ENCODE measurements at regions not wholly inside any gene's neighbourhood (a gene's known extent, or its start where the extent isn't known, plus 50 kb on each side); places are given as distances from the start of the nearest gene placed in this dataset.

- H3K27me3 ChIP-seq (ENCODE audit: low read depth, low read length): no peaks in the 10 kb centered on the region
- no peaks in the 10 kb centered on the region for H3K36me3 ChIP-seq (ENCODE audit: control insufficient read depth in 1 of 2, insufficient read depth in 2 of 2, low read length in 2 of 2)
- H3K4me1 ChIP-seq (ENCODE audit: control insufficient read depth in 1 of 2, insufficient read depth in 2 of 2, low read length in 2 of 2): no peaks in the 10 kb centered on the region
- H3K4me3 ChIP-seq (ENCODE audit: low read depth in 1 of 2, low read length in 2 of 2): no peak overlapping the region
- peaks cover 0 to 4% of the 10 kb centered on the region in 2 donors for H3K9me3 ChIP-seq (ENCODE audit: control insufficient read depth in 1 of 2, low read length in 2 of 2)
- H3K27ac ChIP-seq (ENCODE audit: low read length): no peak overlapping the region
These were observed 114.5 kb upstream of the GADL1 start for GRCh38 chr3:31008994-31009393.

DNA sequence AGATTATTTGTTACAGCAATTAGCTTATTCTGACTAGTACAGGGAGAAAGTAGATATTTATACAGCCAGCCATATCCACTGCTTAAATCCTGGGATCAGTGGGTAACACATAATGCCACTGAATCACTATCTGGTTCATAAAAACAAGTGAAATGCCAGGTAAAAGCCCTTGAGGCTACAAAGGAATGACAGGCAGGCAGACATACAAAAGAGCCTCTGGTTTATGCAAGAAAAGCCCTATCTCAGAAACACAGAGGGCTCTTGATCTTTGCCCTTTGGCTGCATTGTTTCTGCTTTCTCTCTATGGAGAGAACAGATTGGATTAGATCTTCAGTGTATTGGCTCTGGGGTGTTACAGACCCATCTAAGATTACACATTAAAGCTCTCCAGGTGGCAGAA is 115.4 kb upstream of the GADL1 start:
- H3K27me3 ChIP-seq (ENCODE audit: low read depth, low read length): no peaks in the 10 kb centered on the region
- no peak overlapping the region for H3K4me3 ChIP-seq (ENCODE audit: low read depth in 1 of 2, low read length in 2 of 2)
- H3K27ac ChIP-seq (ENCODE audit: low read length): no peak overlapping the region
- no peaks in the 10 kb centered on the region for H3K36me3 ChIP-seq (ENCODE audit: control insufficient read depth in 1 of 2, insufficient read depth in 2 of 2, low read length in 2 of 2)
- no peaks in the 10 kb centered on the region for H3K4me1 ChIP-seq (ENCODE audit: control insufficient read depth in 1 of 2, insufficient read depth in 2 of 2, low read length in 2 of 2)
- H3K9me3 ChIP-seq (ENCODE audit: control insufficient read depth in 1 of 2, low read length in 2 of 2): peaks cover 0 to 4% of the 10 kb centered on the region in 2 donors

- Histone ChIP-seq H3K36me3 (ENCODE audit: control insufficient read depth in 1 of 2, insufficient read depth in 2 of 2, low read length in 2 of 2) (no peaks in the 10 kb centered on the region), H3K4me1 (ENCODE audit: control insufficient read depth in 1 of 2, insufficient read depth in 2 of 2, low read length in 2 of 2) (no peaks in the 10 kb centered on the region), H3K4me3 (ENCODE audit: low read depth in 1 of 2, low read length in 2 of 2) (no peak overlapping the region), H3K9me3 (ENCODE audit: control insufficient read depth in 1 of 2, low read length in 2 of 2) (peaks cover 0 to 4% of the 10 kb centered on the region in 2 donors), H3K27ac (ENCODE audit: low read length) (no peak overlapping the region), H3K27me3 (ENCODE audit: low read depth, low read length) (no peaks in the 10 kb centered on the region)
These were observed 116.0 kb upstream of the GADL1 start for GRCh38 chr3:31010491-31010890.

- Histone ChIP-seq H3K9me3 (ENCODE audit: control insufficient read depth in 1 of 2, low read length in 2 of 2) (peaks cover 0 to 4% of the 10 kb centered on the region in 2 donors), H3K36me3 (ENCODE audit: control insufficient read depth in 1 of 2, insufficient read depth in 2 of 2, low read length in 2 of 2) (no peaks in the 10 kb centered on the region), H3K4me1 (ENCODE audit: control insufficient read depth in 1 of 2, insufficient read depth in 2 of 2, low read length in 2 of 2) (no peaks in the 10 kb centered on the region), H3K4me3 (ENCODE audit: low read depth in 1 of 2, low read length in 2 of 2) (no peak overlapping the region), H3K27ac (ENCODE audit: low read length) (no peak overlapping the region), H3K27me3 (ENCODE audit: low read depth, low read length) (no peaks in the 10 kb centered on the region)
These were observed 116.9 kb upstream of the GADL1 start for GRCh38 chr3:31011380-31011779.

GRCh38 chr3:31013090-31013489 is 118.6 kb upstream of the GADL1 start:
- Histone ChIP-seq H3K4me3 (ENCODE audit: low read depth in 1 of 2, low read length in 2 of 2) (no peak overlapping the region), H3K4me1 (ENCODE audit: control insufficient read depth in 1 of 2, insufficient read depth in 2 of 2, low read length in 2 of 2) (no peaks in the 10 kb centered on the region), H3K9me3 (ENCODE audit: control insufficient read depth in 1 of 2, low read length in 2 of 2) (peaks cover 0 to 4% of the 10 kb centered on the region in 2 donors), H3K27ac (ENCODE audit: low read length) (no peak overlapping the region), H3K27me3 (ENCODE audit: low read depth, low read length) (no peaks in the 10 kb centered on the region), H3K36me3 (ENCODE audit: control insufficient read depth in 1 of 2, insufficient read depth in 2 of 2, low read length in 2 of 2) (no peaks in the 10 kb centered on the region)

DNA sequence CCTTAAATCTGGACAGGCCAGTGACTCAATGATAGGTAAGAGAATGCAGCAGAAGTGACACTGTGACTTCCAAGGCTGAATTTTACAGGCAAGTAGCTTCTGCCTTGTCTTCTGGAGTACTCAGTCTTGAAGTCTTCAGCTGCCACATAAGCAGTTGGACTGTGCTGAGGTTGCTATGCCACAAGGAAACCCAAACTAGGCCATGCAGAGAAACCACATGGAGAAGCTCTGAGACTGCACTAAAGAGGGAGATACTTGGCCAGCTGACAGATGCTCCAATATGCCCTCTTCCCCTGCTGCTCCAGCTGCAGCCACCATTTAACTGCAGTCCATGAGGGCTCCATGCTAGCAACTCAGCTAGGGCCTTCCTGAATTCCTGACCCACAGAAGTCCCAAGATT is 119.4 kb upstream of the GADL1 start:
- Histone ChIP-seq H3K4me3 (ENCODE audit: low read depth in 1 of 2, low read length in 2 of 2) (no peak overlapping the region), H3K9me3 (ENCODE audit: control insufficient read depth in 1 of 2, low read length in 2 of 2) (peaks cover 0 to 4% of the 10 kb centered on the region in 2 donors), H3K36me3 (ENCODE audit: control insufficient read depth in 1 of 2, insufficient read depth in 2 of 2, low read length in 2 of 2) (no peaks in the 10 kb centered on the region), H3K27ac (ENCODE audit: low read length) (no peak overlapping the region), H3K4me1 (ENCODE audit: control insufficient read depth in 1 of 2, insufficient read depth in 2 of 2, low read length in 2 of 2) (no peaks in the 10 kb centered on the region), H3K27me3 (ENCODE audit: low read depth, low read length) (no peaks in the 10 kb centered on the region)

- H3K27ac ChIP-seq (ENCODE audit: low read length): no peak overlapping the region
- no peak overlapping the region for H3K4me3 ChIP-seq (ENCODE audit: low read depth in 1 of 2, low read length in 2 of 2)
- no peaks in the 10 kb centered on the region for H3K36me3 ChIP-seq (ENCODE audit: control insufficient read depth in 1 of 2, insufficient read depth in 2 of 2, low read length in 2 of 2)
- H3K27me3 ChIP-seq (ENCODE audit: low read depth, low read length): no peaks in the 10 kb centered on the region
- no peaks in the 10 kb centered on the region for H3K4me1 ChIP-seq (ENCODE audit: control insufficient read depth in 1 of 2, insufficient read depth in 2 of 2, low read length in 2 of 2)
- H3K9me3 ChIP-seq (ENCODE audit: control insufficient read depth in 1 of 2, low read length in 2 of 2): peaks cover 0 to 4% of the 10 kb centered on the region in 2 donors
These were observed 120.0 kb upstream of the GADL1 start for GRCh38 chr3:31014317-31015040.

- H3K27me3 ChIP-seq (ENCODE audit: low read depth, low read length): no peaks in the 10 kb centered on the region
- no peak overlapping the region for H3K27ac ChIP-seq (ENCODE audit: low read length)
- peaks cover 0 to 4% of the 10 kb centered on the region in 2 donors for H3K9me3 ChIP-seq (ENCODE audit: control insufficient read depth in 1 of 2, low read length in 2 of 2)
- H3K36me3 ChIP-seq (ENCODE audit: control insufficient read depth in 1 of 2, insufficient read depth in 2 of 2, low read length in 2 of 2): no peaks in the 10 kb centered on the region
- no peaks in the 10 kb centered on the region for H3K4me1 ChIP-seq (ENCODE audit: control insufficient read depth in 1 of 2, insufficient read depth in 2 of 2, low read length in 2 of 2)
- H3K4me3 ChIP-seq (ENCODE audit: low read depth in 1 of 2, low read length in 2 of 2): no peak overlapping the region
These were observed 121.7 kb upstream of the GADL1 start for GRCh38 chr3:31016196-31016595.

GRCh38 chr3:31022716-31023115 is 128.3 kb upstream of the GADL1 start:
- H3K27ac ChIP-seq (ENCODE audit: low read length): no peak overlapping the region
- H3K9me3 ChIP-seq (ENCODE audit: control insufficient read depth in 1 of 2, low read length in 2 of 2): peaks cover under 1 to 2% of the 10 kb centered on the region in 2 donors
- H3K4me1 ChIP-seq (ENCODE audit: control insufficient read depth in 1 of 2, insufficient read depth in 2 of 2, low read length in 2 of 2): no peaks in the 10 kb centered on the region
- H3K4me3 ChIP-seq (ENCODE audit: low read depth in 1 of 2, low read length in 2 of 2): no peak overlapping the region
- no peaks in the 10 kb centered on the region for H3K27me3 ChIP-seq (ENCODE audit: low read depth, low read length)
- H3K36me3 ChIP-seq (ENCODE audit: control insufficient read depth in 1 of 2, insufficient read depth in 2 of 2, low read length in 2 of 2): no peaks in the 10 kb centered on the region

DNA sequence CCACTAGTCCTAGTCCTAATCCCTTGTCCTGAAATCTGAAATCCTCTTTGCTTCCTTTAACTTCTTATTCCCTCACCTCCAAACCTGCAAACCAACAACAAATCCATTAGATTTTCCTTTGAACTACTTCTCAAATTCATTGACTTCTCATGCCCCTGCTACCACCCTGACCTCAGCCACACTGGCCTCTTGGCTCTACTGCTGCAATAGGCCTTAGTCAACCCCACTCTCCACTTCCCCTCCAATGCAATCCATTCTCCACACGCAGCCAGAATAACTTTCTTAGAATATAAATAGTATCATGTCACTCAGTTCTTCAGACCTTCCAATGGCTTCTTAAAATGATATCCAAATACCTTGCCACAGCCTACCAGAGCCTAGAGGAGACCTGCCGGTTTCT is 131.1 kb upstream of the GADL1 start:
- Histone ChIP-seq H3K27me3 (ENCODE audit: low read depth, low read length) (no peaks in the 10 kb centered on the region), H3K4me3 (ENCODE audit: low read depth in 1 of 2, low read length in 2 of 2) (no peak overlapping the region), H3K9me3 (ENCODE audit: control insufficient read depth in 1 of 2, low read length in 2 of 2) (peaks cover 5 to 7% of the 10 kb centered on the region in 2 donors), H3K27ac (ENCODE audit: low read length) (no peak overlapping the region), H3K4me1 (ENCODE audit: control insufficient read depth in 1 of 2, insufficient read depth in 2 of 2, low read length in 2 of 2) (no peaks in the 10 kb centered on the region), H3K36me3 (ENCODE audit: control insufficient read depth in 1 of 2, insufficient read depth in 2 of 2, low read length in 2 of 2) (no peaks in the 10 kb centered on the region)

- no peak overlapping the region for H3K4me3 ChIP-seq (ENCODE audit: low read depth in 1 of 2, low read length in 2 of 2)
- H3K36me3 ChIP-seq (ENCODE audit: control insufficient read depth in 1 of 2, insufficient read depth in 2 of 2, low read length in 2 of 2): no peaks in the 10 kb centered on the region
- peaks cover 5 to 7% of the 10 kb centered on the region in 2 donors for H3K9me3 ChIP-seq (ENCODE audit: control insufficient read depth in 1 of 2, low read length in 2 of 2)
- H3K4me1 ChIP-seq (ENCODE audit: control insufficient read depth in 1 of 2, insufficient read depth in 2 of 2, low read length in 2 of 2): no peaks in the 10 kb centered on the region
- H3K27ac ChIP-seq (ENCODE audit: low read length): no peak overlapping the region
- no peaks in the 10 kb centered on the region for H3K27me3 ChIP-seq (ENCODE audit: low read depth, low read length)
These were observed 132.8 kb upstream of the GADL1 start for GRCh38 chr3:31027191-31027761.

DNA sequence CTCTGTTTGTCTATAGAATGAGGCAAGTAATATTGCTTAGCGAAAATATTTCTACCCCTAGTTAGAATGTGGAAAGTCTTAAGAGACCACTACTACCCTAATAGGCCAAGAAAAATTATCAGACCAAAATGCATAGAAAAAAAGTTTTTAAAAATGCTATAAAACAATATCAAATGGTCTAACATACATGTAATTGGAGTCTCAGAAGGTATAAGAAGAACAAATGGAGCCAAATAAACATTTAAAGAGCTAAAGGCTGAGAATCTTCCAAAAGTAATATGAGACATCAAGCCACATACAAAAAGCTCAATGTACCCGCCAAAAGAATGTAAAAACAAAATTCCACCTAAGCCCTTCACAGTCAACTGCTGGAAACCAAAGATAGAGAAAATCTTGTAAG is 133.5 kb upstream of the GADL1 start:
- H3K27ac ChIP-seq (ENCODE audit: low read length): no peak overlapping the region
- H3K4me1 ChIP-seq (ENCODE audit: control insufficient read depth in 1 of 2, insufficient read depth in 2 of 2, low read length in 2 of 2): no peaks in the 10 kb centered on the region
- no peaks in the 10 kb centered on the region for H3K36me3 ChIP-seq (ENCODE audit: control insufficient read depth in 1 of 2, insufficient read depth in 2 of 2, low read length in 2 of 2)
- no peaks in the 10 kb centered on the region for H3K27me3 ChIP-seq (ENCODE audit: low read depth, low read length)
- H3K9me3 ChIP-seq (ENCODE audit: control insufficient read depth in 1 of 2, low read length in 2 of 2): peaks cover 5 to 7% of the 10 kb centered on the region in 2 donors
- H3K4me3 ChIP-seq (ENCODE audit: low read depth in 1 of 2, low read length in 2 of 2): no peak overlapping the region

Measured in muscle layer of duodenum (tissue), 2 donors.